ENCODE measurements at regions not wholly inside any gene's neighbourhood (a gene's known extent, or its start where the extent isn't known, plus 50 kb on each side); places are given as distances from the start of the nearest gene placed in this dataset.
"Not testable (repeated sequence)": the region's sequence is repeated elsewhere in the genome, so short reads cannot be mapped to it uniquely, and the experiment has no call there.

DNA sequence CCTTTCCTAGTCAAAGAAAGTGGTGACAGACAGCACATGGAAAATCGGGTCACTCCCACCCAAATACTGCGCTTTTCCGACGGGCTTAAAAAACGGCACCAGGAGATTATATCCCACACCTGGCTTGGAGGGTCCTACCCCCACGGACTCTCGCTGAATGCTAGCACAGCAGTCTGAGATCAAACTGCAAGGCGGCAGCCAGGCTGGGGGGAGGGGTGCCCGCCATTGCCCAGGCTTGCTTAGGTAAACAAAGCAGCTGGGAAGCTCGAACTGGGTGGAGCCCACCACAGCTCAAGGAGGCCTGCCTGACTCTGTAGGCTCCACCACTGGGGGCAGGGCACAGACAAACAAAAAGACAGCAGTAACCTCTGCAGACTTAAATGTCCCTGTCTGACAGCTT lies 171.6 kb downstream of the PLK2 start:
- TF ChIP-seq POLR2AphosphoS5 (IDR thresholded peaks at IDR 0.05; ENCODE audit: borderline replicate concordance, low read depth, low read length); EZH2 (IDR thresholded peaks at IDR 0.05): not testable (repeated sequence)

All from SK-N-MC (cell line).